NCI-H187 (cell line): ENCODE measurements at regions not wholly inside any gene's neighbourhood (a gene's known extent, or its start where the extent isn't known, plus 50 kb on each side); places are given as distances from the start of the nearest gene placed in this dataset.

Experiments used
- DNase-seq, 2 experiments: peaks; one replicate each; lab custom pipeline; 2025; lab: John Stamatoyannopoulos, UW

DNA sequence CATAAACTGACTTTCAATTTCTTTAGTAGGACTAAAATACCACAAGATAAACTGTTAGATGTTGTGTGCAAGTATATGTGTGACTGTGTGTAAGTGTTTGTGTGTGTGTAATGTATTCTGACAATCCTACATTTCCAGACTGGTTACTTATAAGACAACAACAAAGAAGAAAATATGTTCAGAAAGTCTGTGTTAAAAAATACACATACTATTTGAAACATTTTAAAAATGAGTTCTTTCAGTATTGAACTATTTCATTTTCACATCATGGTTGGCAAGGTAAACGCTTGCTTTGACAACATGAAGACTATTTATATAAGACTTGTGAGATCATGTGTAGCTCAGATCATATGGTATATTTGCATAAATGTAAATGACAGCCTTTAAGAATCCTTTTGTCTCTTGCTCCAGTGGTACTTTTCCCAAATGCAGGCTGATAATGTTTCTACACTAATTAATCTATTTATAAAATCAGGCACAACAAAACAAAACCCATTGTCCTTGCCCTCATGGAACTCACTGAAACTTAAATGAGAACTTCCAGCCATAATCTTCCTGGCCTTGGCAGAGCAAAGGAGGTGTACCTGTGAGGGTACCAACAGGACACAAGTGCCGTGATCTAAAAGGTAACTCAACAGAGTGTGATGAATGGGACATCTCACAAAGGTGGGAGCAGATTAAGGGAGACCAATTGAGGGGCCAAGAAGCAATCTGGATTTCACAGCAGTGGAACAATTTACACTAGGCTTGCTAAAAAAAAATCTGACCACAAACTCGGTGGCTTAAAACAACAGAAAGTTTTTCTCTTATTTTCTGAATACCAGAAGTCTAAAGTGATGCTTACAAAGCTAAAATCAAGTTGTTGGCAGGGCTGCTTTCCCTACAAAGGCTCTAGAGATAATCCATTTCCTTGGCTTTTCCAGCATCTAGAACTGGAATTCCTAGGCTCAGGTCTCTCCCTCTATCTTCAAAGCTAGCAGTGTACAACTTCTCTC, 349.0 kb downstream of the TBC1D4 start:
- DNase-seq, result no peak

DNA sequence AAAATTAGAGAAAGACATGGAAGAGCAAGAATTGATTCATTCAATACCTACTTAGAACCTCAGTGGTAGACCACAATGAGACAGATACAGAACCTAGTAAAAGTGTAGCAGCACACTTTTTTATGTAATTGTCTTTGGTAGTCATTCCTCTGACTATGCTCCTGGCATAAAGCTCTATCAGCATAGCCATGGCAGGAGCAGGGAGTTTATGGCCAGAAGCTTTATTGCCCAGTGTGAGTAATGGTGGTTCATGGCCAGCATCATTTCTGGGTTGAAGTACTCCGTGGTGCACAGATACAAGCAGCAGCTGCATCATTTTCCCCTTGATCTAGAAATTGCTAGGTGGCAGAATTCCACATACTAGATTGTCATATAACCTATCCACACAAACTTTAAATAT, 352.6 kb downstream of the TBC1D4 start:
- DNase-seq, result no peak

DNA sequence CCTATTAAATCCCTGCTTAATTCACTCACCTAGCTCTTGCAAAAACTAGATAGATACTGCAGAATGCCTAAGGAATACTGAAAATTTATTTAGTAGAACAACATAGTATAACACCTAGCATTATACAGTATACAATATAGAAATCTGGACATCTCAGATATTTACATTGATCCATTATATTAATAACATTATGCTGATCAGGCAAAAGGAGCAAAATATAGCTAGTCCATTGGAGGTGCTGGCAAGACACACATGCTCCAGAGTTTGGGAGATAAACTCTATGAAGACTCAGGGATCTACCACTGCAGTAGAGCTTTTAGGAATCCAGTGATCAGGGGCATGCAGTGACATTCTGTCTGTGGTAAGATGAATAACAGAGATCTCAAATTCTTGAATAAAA, 357.6 kb downstream of the TBC1D4 start:
- DNase-seq, result no peak

DNA sequence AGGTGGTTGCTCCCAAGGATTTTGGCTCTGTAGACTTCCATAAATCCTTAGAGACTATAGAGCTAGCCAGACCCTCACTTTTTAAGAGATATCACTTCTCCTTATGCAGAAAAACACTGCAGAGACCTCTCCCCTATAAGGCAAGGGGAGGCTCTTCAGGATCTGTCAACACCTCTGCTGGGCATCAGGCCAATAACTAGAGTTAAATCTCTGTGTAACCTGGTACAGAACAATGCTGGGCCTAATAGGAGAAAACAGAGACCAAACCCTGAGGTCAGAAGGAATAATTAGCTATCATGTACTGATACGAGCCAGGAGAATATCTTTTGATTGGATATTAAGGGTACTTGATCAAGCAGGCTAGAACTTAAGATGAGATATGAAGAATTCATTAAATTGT, 358.5 kb downstream of the TBC1D4 start:
- DNase-seq, result no peak

GRCh38 chr13:75120085-75120484, 361.9 kb downstream of the TBC1D4 start:
- DNase-seq, result no peak

DNA sequence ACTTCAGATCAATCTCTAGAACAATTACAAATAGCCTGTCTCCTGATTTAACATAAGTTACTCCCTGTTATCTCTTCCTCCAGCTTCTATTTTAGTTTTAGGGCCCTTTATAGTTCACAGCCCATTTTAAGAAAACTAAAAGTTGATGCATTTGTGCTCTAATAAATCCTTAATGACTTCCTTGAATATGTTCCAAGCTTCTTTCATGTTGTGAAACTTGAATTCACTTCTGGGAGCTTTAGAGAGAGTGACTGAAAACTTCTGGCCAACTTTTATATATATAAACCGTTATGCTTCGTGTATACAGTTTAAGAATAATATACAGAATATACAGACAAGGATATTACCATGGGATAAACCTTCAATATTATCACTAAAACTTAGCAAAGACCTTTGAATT, 366.8 kb downstream of the TBC1D4 start:
- DNase-seq, result no peak

GRCh38 chr13:75103976-75104375, 378.0 kb downstream of the TBC1D4 start:
- DNase-seq, result no peak

DNA sequence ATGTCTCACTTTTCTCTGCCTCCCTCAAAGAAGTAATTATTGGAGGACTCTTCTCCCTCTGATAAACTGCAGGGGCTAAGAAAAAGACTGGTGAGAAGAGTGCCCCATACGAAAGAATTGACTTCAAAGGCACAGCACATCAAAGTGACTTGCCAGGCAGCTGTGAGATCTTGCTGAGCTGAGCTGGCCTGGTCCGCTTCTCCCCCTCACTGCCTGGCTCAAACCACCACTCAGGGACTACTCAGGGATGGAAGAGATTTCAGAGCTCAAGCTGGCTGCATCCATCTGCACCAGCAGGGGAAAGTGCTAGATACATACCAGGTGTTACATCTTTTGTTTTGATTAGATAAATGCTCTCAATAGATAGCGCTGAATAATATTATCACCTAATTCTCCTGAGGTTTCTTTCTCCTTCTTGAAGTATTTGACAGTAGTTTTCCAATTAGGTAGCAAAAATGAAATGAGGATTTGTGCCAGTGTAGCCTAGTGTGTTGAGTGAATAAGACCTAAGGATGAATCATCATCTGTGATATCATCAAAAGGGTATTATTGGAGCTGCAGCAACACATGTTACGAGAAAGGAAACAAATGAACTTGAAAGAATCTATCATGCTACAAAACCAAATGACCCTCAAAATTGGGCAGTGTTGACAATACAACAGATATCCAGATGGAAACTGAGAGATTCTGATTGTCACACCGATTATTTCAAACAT, 379.8 kb downstream of the TBC1D4 start:
- no peak for DNase-seq

DNA sequence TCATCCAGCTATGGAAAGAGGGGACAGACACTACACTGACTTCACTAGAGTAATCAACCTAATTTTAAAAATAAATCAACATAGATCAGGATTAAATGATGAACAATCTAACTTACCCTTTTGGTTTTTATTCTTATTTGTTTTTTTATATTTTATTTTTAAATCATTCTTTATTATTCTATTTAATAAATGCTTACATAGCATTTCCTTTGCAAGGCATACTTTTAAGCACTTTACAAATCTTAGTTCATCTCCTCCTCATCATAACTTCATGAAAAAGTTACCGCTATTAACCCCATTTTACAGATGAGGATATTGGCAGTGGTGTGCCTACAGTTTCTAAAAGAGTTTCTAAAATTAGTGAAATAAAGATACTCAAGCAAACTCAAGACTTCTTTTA, 380.6 kb downstream of the TBC1D4 start:
- DNase-seq, result no peak

DNA sequence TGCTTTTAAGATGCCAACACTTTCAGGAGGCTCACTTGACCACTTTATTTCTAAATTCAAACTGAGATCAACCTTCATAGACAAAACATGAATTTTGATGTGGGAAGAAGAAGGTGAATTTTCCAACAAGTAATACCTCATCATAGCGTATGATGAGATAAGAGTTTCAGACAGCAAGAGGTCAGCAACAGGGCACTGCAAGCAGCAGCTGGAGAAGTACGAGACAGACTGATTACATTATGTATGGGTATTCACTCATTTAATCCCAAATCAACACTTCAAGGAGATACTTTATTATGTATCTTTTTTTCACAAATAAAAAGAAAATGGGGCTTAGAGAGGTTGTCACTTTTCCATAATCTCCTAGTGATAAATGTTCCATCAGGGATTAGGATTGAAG, 389.8 kb downstream of the TBC1D4 start:
- DNase-seq, result no peak

GRCh38 chr13:75091718-75092117, 390.3 kb downstream of the TBC1D4 start:
- no peak for DNase-seq

DNA sequence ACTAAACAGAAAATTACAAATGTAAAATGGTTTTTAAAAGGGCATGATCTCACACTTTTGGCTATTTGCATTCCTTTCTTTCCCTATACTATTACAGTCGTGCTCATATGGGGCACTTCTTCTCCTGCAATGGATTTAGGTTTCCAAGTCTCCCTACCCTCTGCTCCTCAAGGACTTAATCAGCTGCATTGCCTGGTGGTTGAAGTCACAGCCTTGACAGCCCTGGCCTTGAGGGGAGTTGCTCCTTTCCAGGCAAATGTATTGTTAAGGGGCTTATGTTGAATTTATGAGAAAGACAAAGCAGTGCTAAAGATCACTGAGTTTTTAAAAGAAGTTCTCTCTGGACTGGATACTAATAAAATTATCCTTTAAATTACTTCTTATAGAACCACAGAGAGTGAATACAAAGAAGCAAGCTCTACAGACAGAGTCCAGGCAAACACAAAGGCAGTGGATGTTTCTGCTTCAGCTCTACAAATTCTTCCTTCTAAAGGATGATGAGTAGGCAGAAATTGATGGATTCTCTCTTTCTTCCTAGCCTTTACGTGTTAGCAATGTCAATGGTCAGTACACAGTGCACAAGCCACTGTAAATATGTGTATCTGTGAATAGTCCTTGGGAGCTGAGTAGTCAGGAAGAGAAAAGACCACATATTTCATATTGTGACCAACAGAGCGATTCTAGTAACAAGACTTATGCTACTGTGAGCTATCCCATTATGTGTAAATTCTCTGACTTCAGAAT, 390.9 kb downstream of the TBC1D4 start:
- no peak for DNase-seq

DNA sequence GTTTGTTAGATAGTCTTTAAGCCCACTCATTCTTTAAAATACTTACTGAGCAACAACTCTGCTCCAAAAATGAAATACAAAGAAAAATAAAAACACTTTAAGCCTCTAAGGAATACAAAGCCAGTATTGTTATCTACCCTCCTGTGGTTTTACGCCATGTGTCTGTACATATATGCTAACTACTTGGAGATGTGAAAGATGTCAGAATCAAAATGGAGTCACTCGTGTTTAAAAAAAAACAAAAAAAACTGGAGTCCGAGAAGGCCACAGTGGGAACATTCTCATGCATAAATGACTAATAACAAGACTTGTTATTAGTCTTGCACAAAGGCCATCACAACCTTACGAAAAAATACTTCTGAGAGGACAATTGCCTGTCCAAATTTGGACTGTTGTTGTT, 393.1 kb downstream of the TBC1D4 start:
- DNase-seq, result no peak

- DNase-seq, result no peak
Measured at GRCh38 chr13:75079226-75079625, 402.7 kb downstream of the TBC1D4 start.

DNA sequence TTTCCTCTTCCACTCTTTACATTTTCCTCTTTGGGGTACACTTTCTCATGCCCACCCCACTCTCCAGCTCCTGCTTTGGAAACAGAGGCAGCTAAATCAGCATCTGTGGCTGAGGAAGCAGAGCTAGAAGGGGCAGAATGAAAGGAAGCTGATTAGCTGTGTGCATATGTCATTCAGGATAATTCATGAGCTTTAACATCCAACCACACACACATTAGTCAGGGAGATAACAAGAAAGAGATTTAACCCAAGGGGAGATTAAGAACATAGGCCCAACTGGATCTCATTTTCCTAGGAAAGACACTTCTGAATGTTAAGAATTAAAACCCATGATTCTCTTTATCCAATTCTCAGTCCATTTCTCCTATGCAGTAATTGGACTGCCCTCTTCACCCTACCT, 405.5 kb downstream of the TBC1D4 start:
- DNase-seq, result no peak

- DNase-seq, result no peak
Measured at GRCh38 chr13:75073786-75074185, 408.2 kb downstream of the TBC1D4 start.

DNA sequence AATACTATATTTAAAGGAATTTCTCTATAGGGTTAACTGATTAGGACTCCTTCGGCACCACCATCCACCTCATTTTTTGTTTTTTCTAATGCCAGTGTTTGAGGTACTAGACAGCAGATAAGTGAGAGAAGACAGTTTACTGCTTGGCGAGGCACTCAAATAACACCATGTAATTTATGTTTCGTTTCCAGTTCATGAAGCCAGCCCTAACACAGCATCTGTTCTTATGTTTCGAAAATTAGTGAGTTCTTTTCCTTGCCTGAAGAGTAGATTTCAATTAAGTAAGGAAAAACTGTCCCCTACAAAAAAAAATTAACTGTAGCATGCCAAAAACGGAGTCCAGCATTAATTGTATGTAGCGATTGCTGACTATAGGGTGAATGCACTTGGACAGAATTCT, 409.1 kb downstream of the TBC1D4 start:
- no peak for DNase-seq

- no peak for DNase-seq
Measured at GRCh38 chr13:75072368-75072767, 409.6 kb downstream of the TBC1D4 start.

GRCh38 chr13:75071796-75072195, 410.2 kb downstream of the TBC1D4 start:
- no peak for DNase-seq

GRCh38 chr13:75071395-75071794, 410.6 kb downstream of the TBC1D4 start:
- no peak for DNase-seq

DNA sequence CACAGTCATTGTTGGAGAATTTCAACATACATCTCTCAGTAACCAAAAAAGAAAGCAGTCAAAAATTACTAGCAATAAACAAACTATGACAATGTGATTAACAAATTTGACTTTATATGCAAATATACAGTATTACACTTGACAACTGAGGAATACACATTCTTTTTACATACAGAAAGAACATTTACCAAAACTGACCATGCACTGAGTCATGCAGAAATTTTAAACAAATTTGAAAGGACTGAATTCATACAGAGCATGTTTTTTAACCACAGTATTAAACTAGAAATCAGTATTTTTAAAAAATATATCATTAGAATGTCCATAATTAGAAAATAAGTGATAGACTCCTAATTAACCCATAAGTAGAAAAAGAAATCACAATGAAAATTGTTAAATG, 420.1 kb downstream of the TBC1D4 start:
- DNase-seq, result no peak

DNA sequence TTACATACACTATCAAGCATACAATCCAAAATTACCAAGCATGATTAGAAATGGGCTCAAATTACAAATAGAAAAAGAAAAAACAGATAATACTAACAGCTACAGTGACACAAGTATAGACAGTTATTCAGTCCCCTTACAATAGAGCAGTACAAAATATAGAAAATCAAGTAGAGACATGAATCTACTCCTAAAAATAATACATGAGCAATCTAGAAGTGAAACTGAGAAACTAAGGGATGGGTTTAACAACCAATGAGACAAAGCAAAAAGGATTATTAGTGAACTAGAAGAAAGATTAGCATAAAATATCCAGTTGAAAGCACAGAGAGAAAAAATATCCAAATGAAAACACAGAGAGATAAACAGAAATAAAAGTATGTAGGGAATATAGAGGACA, 426.7 kb downstream of the TBC1D4 start:
- DNase-seq, result no peak

GRCh38 chr13:75052616-75053015, 429.4 kb downstream of the TBC1D4 start:
- no peak for DNase-seq
